Activated CD4-positive, alpha-beta memory T cell treated with anti-CD3 and anti-CD28 coated beads, Interleukin-2, amount 10 ng/mL, durations not matched to agents 7 days and 5 days (primary cell): ENCODE measurements at regions not wholly inside any gene's neighbourhood (a gene's known extent, or its start where the extent isn't known, plus 50 kb on each side); places are given as distances from the start of the nearest gene placed in this dataset.
"Not testable (repeated sequence)": the region's sequence is repeated elsewhere in the genome, so short reads cannot be mapped to it uniquely, and the experiment has no call there.

ENCODE experiments used
- CTCF ChIA-PET: fragments of 350-600 bp; sonication (Branson Sonifier 250); formaldehyde crosslinking; loops from one replicate; lab custom pipeline; 2021; ENCODE audit warnings: antibody characterized with exemption, inconsistent platforms; lab: Charles Lee
- POLR2A ChIA-PET: fragments of 350-600 bp; sonication (Branson Sonifier 250); formaldehyde crosslinking; loops from one replicate; lab custom pipeline; 2021; ENCODE audit warnings: antibody characterized with exemption; lab: Charles Lee
- DNase-seq: peaks from one replicate; pipeline ENCODE4 v3.0.0-alpha.2; 2020
- H3K27ac Mint-ChIP-seq: one replicate; pipeline ENCODE4 v1.8.0; 2021; ENCODE audit warnings: mild to moderate bottlenecking, mixed read lengths
- H3K27me3 Mint-ChIP-seq: one replicate; pipeline ENCODE4 v1.8.0; 2021; ENCODE audit warnings: mixed read lengths
- H3K36me3 Mint-ChIP-seq: one replicate; pipeline ENCODE4 v1.8.0; 2021; ENCODE audit warnings: low read depth, mixed read lengths
- H3K4me1 Mint-ChIP-seq: one replicate; pipeline ENCODE4 v1.8.0; 2021; ENCODE audit warnings: mixed read lengths
- H3K4me3 Mint-ChIP-seq: one replicate; pipeline ENCODE4 v1.8.0; 2021; ENCODE audit warnings: mild to moderate bottlenecking, mixed read lengths
- H3K9me3 Mint-ChIP-seq: one replicate; pipeline ENCODE4 v1.8.0; 2021; ENCODE audit warnings: mixed read lengths

- Mint-ChIP-seq H3K27me3 (peaks cover 24% of the 10 kb centered on the region), H3K9me3 (no peaks in the 10 kb centered on the region), H3K27ac (no peak overlapping the region), H3K4me1 (no peaks in the 10 kb centered on the region), H3K4me3 (no peak overlapping the region), H3K36me3 (no peaks in the 10 kb centered on the region)
- ChIA-PET POLR2A (no interaction called here), CTCF (interaction anchor here (1.0 kb wide), 1 partner anchor 19 kb away, joined by 3 read pairs; no protein-coding TSS in a partner anchor)
- DNase-seq, result no peak
Observed at GRCh38 chr4:77220828-77221613, 64.0 kb downstream of the CCNG2 start.

- DNase-seq, result no peak
- CTCF ChIA-PET, result no interaction called here
- POLR2A ChIA-PET, result no interaction called here
- Mint-ChIP-seq H3K36me3 (no peaks in the 10 kb centered on the region), H3K27ac (no peak overlapping the region), H3K9me3 (no peaks in the 10 kb centered on the region), H3K27me3 (peaks cover 21% of the 10 kb centered on the region), H3K4me3 (no peak overlapping the region), H3K4me1 (no peaks in the 10 kb centered on the region)
Observed at GRCh38 chr4:77225022-77225421, 68.0 kb downstream of the CCNG2 start.

GRCh38 chr4:77226939-77227705 is 70.1 kb downstream of the CCNG2 start:
- Mint-ChIP-seq H3K4me1 (no peaks in the 10 kb centered on the region), H3K9me3 (no peaks in the 10 kb centered on the region), H3K4me3 (no peak overlapping the region), H3K36me3 (no peaks in the 10 kb centered on the region), H3K27me3 (peaks cover 16% of the 10 kb centered on the region), H3K27ac (no peak overlapping the region)
- no peak for DNase-seq
- POLR2A ChIA-PET, result no interaction called here
- CTCF ChIA-PET, result interaction anchor here (1.4 to 1.5 kb wide), 2 partner anchors 9 to 24 kb away, joined by 3 to 4 read pairs; no protein-coding TSS in a partner anchor

- H3K9me3 Mint-ChIP-seq, result no peaks in the 10 kb centered on the region
- no peak overlapping the region for H3K4me3 Mint-ChIP-seq
- no peak for DNase-seq
- no peaks in the 10 kb centered on the region for H3K36me3 Mint-ChIP-seq
- peaks cover 9% of the 10 kb centered on the region for H3K4me1 Mint-ChIP-seq
- no peak overlapping the region for H3K27ac Mint-ChIP-seq
- ChIA-PET POLR2A (no interaction called here), CTCF (no interaction called here)
- peaks cover 7% of the 10 kb centered on the region for H3K27me3 Mint-ChIP-seq
Observed at GRCh38 chr4:77229433-77229832, 72.4 kb downstream of the CCNG2 start.

- CTCF ChIA-PET, result no interaction called here
- no peak for DNase-seq
- Mint-ChIP-seq H3K27me3 (peaks cover 9% of the 10 kb centered on the region), H3K36me3 (no peaks in the 10 kb centered on the region), H3K9me3 (no peaks in the 10 kb centered on the region), H3K4me1 (peaks cover 13% of the 10 kb centered on the region), H3K27ac (no peak overlapping the region), H3K4me3 (no peak overlapping the region)
- POLR2A ChIA-PET, result no interaction called here
Observed at GRCh38 chr4:77232653-77233052, 75.6 kb downstream of the CCNG2 start.

GRCh38 chr4:77235289-77235854 is 78.4 kb downstream of the CCNG2 start:
- no peaks in the 10 kb centered on the region for H3K9me3 Mint-ChIP-seq
- peaks cover 14% of the 10 kb centered on the region for H3K27me3 Mint-ChIP-seq
- ChIA-PET POLR2A (no interaction called here), CTCF (no interaction called here)
- H3K4me1 Mint-ChIP-seq, result peaks cover 13% of the 10 kb centered on the region
- H3K4me3 Mint-ChIP-seq, result no peak overlapping the region
- H3K36me3 Mint-ChIP-seq, result no peaks in the 10 kb centered on the region
- no peak overlapping the region for H3K27ac Mint-ChIP-seq
- no peak for DNase-seq

- no peaks in the 10 kb centered on the region for H3K9me3 Mint-ChIP-seq
- no peak for DNase-seq
- ChIA-PET POLR2A (no interaction called here), CTCF (interaction anchor here (0.8 kb wide), 1 partner anchor 9 kb away, joined by 3 read pairs; no protein-coding TSS in a partner anchor)
- H3K4me1 Mint-ChIP-seq, result peaks cover 17% of the 10 kb centered on the region
- no peak overlapping the region for H3K27ac Mint-ChIP-seq
- no peaks in the 10 kb centered on the region for H3K36me3 Mint-ChIP-seq
- H3K27me3 Mint-ChIP-seq, result peaks cover 21% of the 10 kb centered on the region
- no peak overlapping the region for H3K4me3 Mint-ChIP-seq
Observed at GRCh38 chr4:77236806-77237205, 79.8 kb downstream of the CCNG2 start.

- Mint-ChIP-seq H3K27me3 (peaks cover 20% of the 10 kb centered on the region), H3K27ac (no peak overlapping the region), H3K9me3 (no peaks in the 10 kb centered on the region), H3K4me3 (no peak overlapping the region), H3K4me1 (peaks cover 5% of the 10 kb centered on the region), H3K36me3 (no peaks in the 10 kb centered on the region)
- POLR2A ChIA-PET, result no interaction called here
- peak; percentile 66 for DNase-seq
- CTCF ChIA-PET, result interaction anchor here (0.6 to 3.9 kb wide), 11 partner anchors 10 to 361 kb away, joined by 3 to 34 read pairs (median 3); no protein-coding TSS in a partner anchor
Observed at GRCh38 chr4:77240469-77241066, 83.6 kb downstream of the CCNG2 start.

GRCh38 chr4:77248805-77249204 is 91.8 kb downstream of the CCNG2 start:
- Mint-ChIP-seq H3K27ac (no peak overlapping the region), H3K4me1 (no peaks in the 10 kb centered on the region), H3K9me3 (no peaks in the 10 kb centered on the region), H3K27me3 (peaks cover 7% of the 10 kb centered on the region), H3K4me3 (no peak overlapping the region), H3K36me3 (no peaks in the 10 kb centered on the region)
- DNase-seq, result no peak
- CTCF ChIA-PET, result no interaction called here
- POLR2A ChIA-PET, result no interaction called here

GRCh38 chr4:77251751-77252150 is 94.7 kb downstream of the CCNG2 start:
- Mint-ChIP-seq H3K27ac (no peak overlapping the region), H3K4me3 (no peak overlapping the region), H3K4me1 (no peaks in the 10 kb centered on the region), H3K27me3 (peaks cover 4% of the 10 kb centered on the region), H3K36me3 (no peaks in the 10 kb centered on the region), H3K9me3 (no peaks in the 10 kb centered on the region)
- POLR2A ChIA-PET, result no interaction called here
- DNase-seq, result no peak
- CTCF ChIA-PET, result no interaction called here

- no peaks in the 10 kb centered on the region for H3K4me1 Mint-ChIP-seq
- ChIA-PET POLR2A (no interaction called here), CTCF (no interaction called here)
- no peak overlapping the region for H3K4me3 Mint-ChIP-seq
- H3K27me3 Mint-ChIP-seq, result peaks cover 2% of the 10 kb centered on the region
- H3K27ac Mint-ChIP-seq, result no peak overlapping the region
- no peak for DNase-seq
- peaks cover 3% of the 10 kb centered on the region for H3K9me3 Mint-ChIP-seq
- no peaks in the 10 kb centered on the region for H3K36me3 Mint-ChIP-seq
Observed at GRCh38 chr4:77263247-77263646, 106.2 kb downstream of the CCNG2 start.

GRCh38 chr4:77263976-77264375 is 107.0 kb downstream of the CCNG2 start:
- H3K27me3 Mint-ChIP-seq, CTCF ChIA-PET, H3K9me3 Mint-ChIP-seq: not testable (repeated sequence)

GRCh38 chr4:77264826-77265225 is 107.8 kb downstream of the CCNG2 start:
- DNase-seq, result no peak
- POLR2A ChIA-PET, result no interaction called here
- Mint-ChIP-seq H3K36me3 (no peaks in the 10 kb centered on the region), H3K27me3 (peaks cover 2% of the 10 kb centered on the region), H3K27ac (no peak overlapping the region), H3K4me3 (no peak overlapping the region), H3K4me1 (no peaks in the 10 kb centered on the region), H3K9me3 (peaks cover 3% of the 10 kb centered on the region)
- CTCF ChIA-PET, result interaction anchor here (1.1 kb wide), 1 partner anchor 22 kb away, joined by 3 read pairs; no protein-coding TSS in a partner anchor

More at GRCh38 chr4:77263976-77264375, 107.0 kb downstream of the CCNG2 start:
- DNase-seq, H3K36me3 Mint-ChIP-seq, H3K4me1 Mint-ChIP-seq, POLR2A ChIA-PET, H3K27ac Mint-ChIP-seq, H3K4me3 Mint-ChIP-seq: not testable (repeated sequence)
